Spleen (tissue), 11 donors: ENCODE measurements at regions not wholly inside any gene's neighbourhood (a gene's known extent, or its start where the extent isn't known, plus 50 kb on each side); places are given as distances from the start of the nearest gene placed in this dataset.
"Not testable (repeated sequence)": the region's sequence is repeated elsewhere in the genome, so short reads cannot be mapped to it uniquely, and the experiment has no call there.

Source experiments
- DNase-seq: peaks from one replicate; pipeline ENCODE4 v3.0.0-alpha.2; 2020
- H3K27ac ChIP-seq, 8 donors: fragments of 200-600 bp; sonication (generic) in 7 of 8; 1 replicate in 4 of 8; 2 replicates in 4 of 8; pipeline versions ENCODE4 v1.5.0 to v1.8.0; 2016 to 2021; ENCODE audit warnings: inconsistent platforms in 4 of 8, mild to moderate bottlenecking in 4 of 8, moderate library complexity in 1 of 8
- H3K27me3 ChIP-seq, 7 donors: fragments of 200-600 bp; sonication (generic) in 6 of 7; replicated peaks in 1 of 7; 1 replicate in 4 of 7; 2 replicates in 3 of 7; pipeline versions ENCODE4 v1.5.0 to v1.8.0; 2016 to 2021; ENCODE audit warnings: inconsistent platforms in 3 of 7, mild to moderate bottlenecking in 1 of 7
- H3K36me3 ChIP-seq, 6 donors: fragments of 200-600 bp; sonication (generic) in 5 of 6; 1 replicate in 4 of 6; 2 replicates in 2 of 6; pipeline versions ENCODE4 v1.5.0 to v1.8.0; 2016 to 2021; ENCODE audit warnings: inconsistent platforms in 2 of 6
- H3K4me1 ChIP-seq, 6 donors: fragments of 200-600 bp; sonication (generic) in 5 of 6; 1 replicate in 3 of 6; 2 replicates in 3 of 6; pipeline versions ENCODE4 v1.5.0 to v1.8.0; 2016 to 2021; ENCODE audit warnings: inconsistent platforms in 3 of 6
- H3K4me3 ChIP-seq, 8 donors: fragments of 200-600 bp; sonication (generic) in 7 of 8; 1 replicate in 4 of 8; 2 replicates in 4 of 8; pipeline versions ENCODE4 v1.5.0 to v1.8.0; 2016 to 2021; ENCODE audit warnings: inconsistent platforms in 4 of 8, mild to moderate bottlenecking in 4 of 8, moderate library complexity in 2 of 8
- H3K9me3 ChIP-seq, 8 donors: fragments of 200-600 bp; sonication (generic) in 7 of 8; 1 replicate in 4 of 8; 2 replicates in 4 of 8; pipeline versions ENCODE4 v1.5.0 to v1.8.0; 2016 to 2021; ENCODE audit warnings: inconsistent platforms in 4 of 8
- POLR2A ChIP-seq, 3 donors: fragments of 450-650 bp; IDR thresholded peaks; one replicate each; pipeline ENCODE4 v1.5.1; 2017; ENCODE audit warnings: antibody characterized with exemption in 3 of 3, mild to moderate bottlenecking in 1 of 3
- POLR2AphosphoS5 ChIP-seq, 3 donors: sonication (generic); formaldehyde crosslinking; IDR thresholded peaks; one replicate each; pipeline ENCODE4 v1.5.1; 2017; ENCODE audit warnings: antibody characterized with exemption in 3 of 3
- WGBS, 5 donors: extraction: QIAGEN DNeasy Blood & Tissue Kit in 3 of 5; methylation state at CpG; one replicate each; pipeline versions ENCODE4 v1.1.5 to v1.1.7; 2013 to 2018; 5-methylcytosine and 5-hydroxymethylcytosine counted together
- intact Hi-C: fragments of 100-400 bp; cut with DNase I; formaldehyde crosslinking; loops from one replicate; pipeline ENCODE4 v1.15.0; 2023; ENCODE audit warnings: low total_unique reads
- TF ChIP-seq, protein P1 (sequence below), 11 experiments: fragments of 200-600 bp in 7 of 11; fragments of 450-650 bp in 4 of 11; sonication (generic) in 4 of 11; IDR thresholded peaks in 8 of 11; conservative IDR thresholded peaks in 3 of 11; 1 replicate in 7 of 11; 2 replicates in 4 of 11; pipeline versions ENCODE4 v1.4.0 to v1.8.0; 2016 to 2021; ENCODE audit warnings: antibody characterized with exemption in 11 of 11, inconsistent platforms in 4 of 11, mild to moderate bottlenecking in 1 of 11
- donor health status: healthy with polysubstance abuse.
- donor health status: DM: no; HTN: no; CAD: no; lungs with moderate emphysema.
- donor health status: DM: no; HTN: no; CAD: no.
- donor health status: Bipolar disorder and iron deficiency.
- donor health status: healthy.
- donor health status: DM: no; HTN: no; CAD: no.
- donor health status: DM: yes; HTN: yes; CAD: no.

DNA sequence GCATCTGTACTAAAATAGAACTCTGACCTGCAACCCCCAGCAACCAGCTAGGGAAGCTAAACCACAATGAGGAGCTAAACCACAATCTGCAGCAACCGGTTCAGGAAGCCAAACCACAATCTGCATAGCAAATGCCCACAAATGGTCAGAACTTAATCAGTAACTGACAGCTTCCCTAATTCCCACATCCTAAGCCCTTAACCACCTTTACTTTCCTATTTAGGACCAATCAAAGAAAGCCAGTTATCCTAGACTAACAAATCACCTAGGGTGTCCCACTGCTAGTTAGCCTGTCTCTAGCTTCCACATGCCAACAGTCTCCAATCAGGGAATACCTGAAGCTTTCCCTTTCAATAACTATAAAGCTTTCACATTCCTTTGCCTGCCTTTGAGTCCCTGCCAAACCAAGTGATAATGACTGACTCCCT lies 424.6 kb upstream of the PTCHD4 start:
- Histone ChIP-seq H3K27ac (no peak overlapping the region), H3K36me3 (no peaks in the 10 kb centered on the region), H3K4me1 (no peaks in the 10 kb centered on the region), H3K27me3 (no peaks in the 10 kb centered on the region), H3K4me3 (no peak overlapping the region), H3K9me3 (no peaks in the 10 kb centered on the region)
- TF ChIP-seq, protein P1, sequence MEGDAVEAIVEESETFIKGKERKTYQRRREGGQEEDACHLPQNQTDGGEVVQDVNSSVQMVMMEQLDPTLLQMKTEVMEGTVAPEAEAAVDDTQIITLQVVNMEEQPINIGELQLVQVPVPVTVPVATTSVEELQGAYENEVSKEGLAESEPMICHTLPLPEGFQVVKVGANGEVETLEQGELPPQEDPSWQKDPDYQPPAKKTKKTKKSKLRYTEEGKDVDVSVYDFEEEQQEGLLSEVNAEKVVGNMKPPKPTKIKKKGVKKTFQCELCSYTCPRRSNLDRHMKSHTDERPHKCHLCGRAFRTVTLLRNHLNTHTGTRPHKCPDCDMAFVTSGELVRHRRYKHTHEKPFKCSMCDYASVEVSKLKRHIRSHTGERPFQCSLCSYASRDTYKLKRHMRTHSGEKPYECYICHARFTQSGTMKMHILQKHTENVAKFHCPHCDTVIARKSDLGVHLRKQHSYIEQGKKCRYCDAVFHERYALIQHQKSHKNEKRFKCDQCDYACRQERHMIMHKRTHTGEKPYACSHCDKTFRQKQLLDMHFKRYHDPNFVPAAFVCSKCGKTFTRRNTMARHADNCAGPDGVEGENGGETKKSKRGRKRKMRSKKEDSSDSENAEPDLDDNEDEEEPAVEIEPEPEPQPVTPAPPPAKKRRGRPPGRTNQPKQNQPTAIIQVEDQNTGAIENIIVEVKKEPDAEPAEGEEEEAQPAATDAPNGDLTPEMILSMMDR (IDR thresholded peaks at IDR 0.05 in 8 of 11, conservative IDR thresholded peaks at IDR 0.05 in 3 of 11) = no peak
- intact Hi-C loops = no loop called here
- WGBS, 5 donors = 0 to 13% (median 4%) methylated on average over 1 of the region's 1 CpG
- DNase-seq = no peak

DNA sequence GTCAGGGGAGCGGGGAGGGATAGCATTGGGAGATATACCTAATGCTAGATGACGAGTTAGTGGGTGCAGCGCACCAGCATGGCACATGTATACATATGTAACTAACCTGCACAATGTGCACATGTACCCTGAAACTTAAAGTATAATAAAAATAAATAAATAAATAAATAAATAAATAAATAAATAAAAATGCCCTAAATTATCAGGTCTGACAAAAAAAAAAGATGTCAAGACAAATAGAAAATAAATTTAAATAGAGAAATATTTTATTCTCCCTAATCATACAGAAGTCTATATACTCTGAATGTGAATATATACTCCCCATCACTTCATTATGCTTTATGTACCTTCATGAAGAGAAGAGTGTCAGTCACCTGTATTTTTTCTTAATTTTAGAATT lies 420.0 kb upstream of the PTCHD4 start:
- H3K36me3 ChIP-seq, H3K4me1 ChIP-seq, DNase-seq, H3K9me3 ChIP-seq, H3K27ac ChIP-seq, H3K27me3 ChIP-seq, H3K4me3 ChIP-seq, intact Hi-C loops: not testable (repeated sequence)
- WGBS, 5 donors = 68 to 93% (median 86%) methylated on average over 1 to 3 of the region's 3 CpGs

DNA sequence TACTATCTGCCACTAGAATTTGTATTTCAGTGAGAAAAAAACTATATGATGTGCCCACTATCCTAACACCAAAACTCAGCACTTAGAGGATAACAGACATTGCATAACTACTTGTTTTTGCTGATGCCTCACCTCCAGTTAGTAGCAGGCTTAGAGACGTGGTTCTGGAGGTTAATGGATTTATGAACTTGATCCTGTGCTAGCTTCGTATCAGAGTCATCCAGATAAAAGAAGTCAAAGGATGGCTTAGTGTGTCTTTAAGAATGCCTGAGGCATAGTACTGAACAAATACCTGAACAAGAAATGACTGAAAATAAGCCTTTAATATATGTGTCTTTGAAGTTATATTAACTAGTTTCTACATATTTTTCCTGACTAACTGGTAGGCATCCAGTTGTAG lies 414.9 kb upstream of the PTCHD4 start:
- Histone ChIP-seq H3K4me3 (no peak overlapping the region), H3K27ac (no peak overlapping the region), H3K36me3 (no peaks in the 10 kb centered on the region), H3K4me1 (no peaks in the 10 kb centered on the region), H3K9me3 (peaks cover 0 to 5% (median 0%) of the 10 kb centered on the region in 8 donors), H3K27me3 (no peaks in the 10 kb centered on the region)
- TF ChIP-seq POLR2AphosphoS5 (IDR thresholded peaks at IDR 0.05) (no peak), POLR2A (IDR thresholded peaks at IDR 0.05) (no peak)
- TF ChIP-seq, protein P1 (IDR thresholded peaks at IDR 0.05 in 8 of 11, conservative IDR thresholded peaks at IDR 0.05 in 3 of 11) = no peak
- intact Hi-C loops = no loop called here
- DNase-seq = no peak
- WGBS, 5 donors = 68 to 91% (median 86%) methylated on average over 2 of the region's 2 CpGs

DNA sequence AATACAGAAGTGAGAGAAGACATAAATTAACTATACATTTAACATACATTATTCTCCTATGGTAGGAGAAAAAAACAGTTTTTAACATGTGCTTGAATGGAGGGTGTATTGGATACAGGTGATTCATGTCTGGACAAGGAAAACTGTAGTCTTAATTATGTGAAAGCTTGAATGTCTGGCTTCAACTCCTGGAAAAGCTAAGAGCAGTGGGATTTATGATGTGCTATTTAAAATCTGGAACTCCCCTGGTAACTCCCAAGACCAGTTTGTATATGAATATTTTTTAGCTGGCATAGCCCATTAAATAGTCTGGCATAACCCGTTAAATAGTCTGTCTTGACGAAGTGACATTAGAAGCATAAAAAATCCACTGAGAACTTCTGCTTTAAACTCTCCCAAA lies 410.0 kb upstream of the PTCHD4 start:
- no peaks in the 10 kb centered on the region for H3K4me1 ChIP-seq
- 71 to 97% (median 85%) methylated on average over 2 of the region's 2 CpGs for WGBS, 5 donors

DNA sequence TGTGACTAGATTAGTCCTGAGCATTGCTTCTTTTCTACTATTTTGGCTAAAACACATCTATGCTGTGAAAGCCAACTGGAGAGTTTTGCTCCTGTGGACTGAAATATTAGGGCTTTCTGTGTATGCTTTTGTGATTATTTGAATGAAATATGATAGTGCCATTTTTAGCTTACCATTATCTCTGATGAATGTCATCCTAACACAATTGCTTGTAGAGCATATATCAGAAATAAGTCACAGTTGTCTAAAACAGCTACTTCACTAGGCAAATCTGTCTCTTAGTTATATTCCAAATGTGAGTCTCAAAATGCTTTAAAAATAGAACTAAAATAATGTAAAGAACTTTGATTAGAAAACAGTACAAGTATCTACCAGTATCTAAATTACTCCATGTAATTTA lies 401.4 kb upstream of the PTCHD4 start:
- Histone ChIP-seq H3K27ac (no peak overlapping the region), H3K27me3 (no peaks in the 10 kb centered on the region), H3K9me3 (no peaks in the 10 kb centered on the region), H3K4me3 (no peak overlapping the region), H3K4me1 (no peaks in the 10 kb centered on the region), H3K36me3 (no peaks in the 10 kb centered on the region)
- DNase-seq = no peak
- TF ChIP-seq, protein P1 (IDR thresholded peaks at IDR 0.05 in 8 of 11, conservative IDR thresholded peaks at IDR 0.05 in 3 of 11) = no peak
- no peak for TF ChIP-seq POLR2AphosphoS5 (IDR thresholded peaks at IDR 0.05)
- TF ChIP-seq POLR2A (IDR thresholded peaks at IDR 0.05) = no peak
- intact Hi-C loops = no loop called here

More for the DNA sequence above, 410.0 kb upstream of the PTCHD4 start:
- Histone ChIP-seq H3K27ac (no peak overlapping the region), H3K27me3 (no peaks in the 10 kb centered on the region), H3K9me3 (peaks cover 0 to 5% (median 0%) of the 10 kb centered on the region in 8 donors), H3K36me3 (no peaks in the 10 kb centered on the region), H3K4me3 (no peak overlapping the region)
- intact Hi-C loops = no loop called here
- no peak for DNase-seq
- TF ChIP-seq, protein P1 (IDR thresholded peaks at IDR 0.05 in 8 of 11, conservative IDR thresholded peaks at IDR 0.05 in 3 of 11) = no peak
- TF ChIP-seq POLR2AphosphoS5 (IDR thresholded peaks at IDR 0.05) (no peak), POLR2A (IDR thresholded peaks at IDR 0.05) (no peak)
